Fibroblast of pulmonary artery (primary cell): ENCODE measurements at regions not wholly inside any gene's neighbourhood (a gene's known extent, or its start where the extent isn't known, plus 50 kb on each side); places are given as distances from the start of the nearest gene placed in this dataset.

Experiments
- DNase-seq: peaks from one replicate; pipeline ENCODE4 v3.0.0-alpha.2; 2010; ENCODE audit warnings: low read depth
- H3K4me3 ChIP-seq: replicated peaks from 2 replicates; pipeline ENCODE4 v1.5.1; 2011; ENCODE audit warnings: low read depth, mild to moderate bottlenecking, control low read depth, low read length, moderate library complexity
- TF ChIP-seq, protein P1 (sequence below): IDR thresholded peaks from 2 replicates; pipeline ENCODE4 v1.5.1; 2011; ENCODE audit warnings: mild to moderate bottlenecking, control low read depth, low read length, inconsistent platforms; ENCODE audit errors: missing control alignments

DNA sequence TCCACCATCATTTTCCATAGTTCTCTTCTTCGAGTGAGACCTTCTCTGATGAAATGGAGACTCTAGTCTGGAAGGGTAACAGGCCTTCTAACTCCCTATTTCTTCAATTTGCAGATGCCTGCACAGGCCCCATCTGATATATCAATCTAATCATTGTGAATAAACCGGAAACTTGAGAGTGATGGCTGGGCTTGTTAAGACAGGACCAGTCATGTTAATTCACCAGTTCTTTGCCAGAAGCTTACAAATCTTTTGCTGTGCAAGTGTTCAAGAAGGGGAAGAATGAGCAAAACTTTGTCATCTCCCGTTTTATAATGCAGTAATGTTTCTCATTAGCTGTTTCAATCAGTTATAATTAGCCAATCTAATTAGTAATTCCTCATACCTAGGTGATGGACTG lies 1561.3 kb upstream of the GOT2 start:
- TF ChIP-seq, protein P1, sequence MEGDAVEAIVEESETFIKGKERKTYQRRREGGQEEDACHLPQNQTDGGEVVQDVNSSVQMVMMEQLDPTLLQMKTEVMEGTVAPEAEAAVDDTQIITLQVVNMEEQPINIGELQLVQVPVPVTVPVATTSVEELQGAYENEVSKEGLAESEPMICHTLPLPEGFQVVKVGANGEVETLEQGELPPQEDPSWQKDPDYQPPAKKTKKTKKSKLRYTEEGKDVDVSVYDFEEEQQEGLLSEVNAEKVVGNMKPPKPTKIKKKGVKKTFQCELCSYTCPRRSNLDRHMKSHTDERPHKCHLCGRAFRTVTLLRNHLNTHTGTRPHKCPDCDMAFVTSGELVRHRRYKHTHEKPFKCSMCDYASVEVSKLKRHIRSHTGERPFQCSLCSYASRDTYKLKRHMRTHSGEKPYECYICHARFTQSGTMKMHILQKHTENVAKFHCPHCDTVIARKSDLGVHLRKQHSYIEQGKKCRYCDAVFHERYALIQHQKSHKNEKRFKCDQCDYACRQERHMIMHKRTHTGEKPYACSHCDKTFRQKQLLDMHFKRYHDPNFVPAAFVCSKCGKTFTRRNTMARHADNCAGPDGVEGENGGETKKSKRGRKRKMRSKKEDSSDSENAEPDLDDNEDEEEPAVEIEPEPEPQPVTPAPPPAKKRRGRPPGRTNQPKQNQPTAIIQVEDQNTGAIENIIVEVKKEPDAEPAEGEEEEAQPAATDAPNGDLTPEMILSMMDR, result no peak
- H3K4me3 ChIP-seq, result no peak overlapping the region
- DNase-seq, result no peak

GRCh38 chr16:60285794-60286193 lies 1551.7 kb upstream of the GOT2 start:
- H3K4me3 ChIP-seq, result no peak overlapping the region
- TF ChIP-seq, protein P1, result no peak
- DNase-seq, result no peak

GRCh38 chr16:60279061-60279665 lies 1545.0 kb upstream of the GOT2 start:
- no peak for DNase-seq
- TF ChIP-seq, protein P1, result no peak
- no peak overlapping the region for H3K4me3 ChIP-seq

- DNase-seq, result no peak
- no peak overlapping the region for H3K4me3 ChIP-seq
- TF ChIP-seq, protein P1, result no peak
Measured at GRCh38 chr16:60274431-60275019, 1540.4 kb upstream of the GOT2 start.

DNA sequence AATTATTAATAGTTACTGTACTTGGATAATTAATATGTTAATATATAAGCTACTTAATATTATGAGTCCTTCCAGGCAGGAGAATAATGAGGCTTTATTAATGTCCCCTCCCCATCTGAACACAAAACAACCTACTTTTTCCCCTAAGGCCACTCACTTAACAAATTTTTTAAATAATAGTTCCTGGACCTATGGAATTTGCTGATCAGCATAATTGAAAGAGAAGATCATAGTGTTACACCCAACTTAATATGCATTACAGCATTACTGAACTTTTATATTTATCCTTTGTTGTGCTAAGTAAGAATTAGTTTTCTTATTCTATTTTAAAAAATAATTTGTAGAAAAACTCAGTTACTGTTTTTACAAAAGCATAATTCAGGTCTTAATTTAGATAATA lies 1537.7 kb upstream of the GOT2 start:
- TF ChIP-seq, protein P1, result no peak
- H3K4me3 ChIP-seq, result no peak overlapping the region
- DNase-seq, result no peak

GRCh38 chr16:60271025-60271771 lies 1537.1 kb upstream of the GOT2 start:
- no peak overlapping the region for H3K4me3 ChIP-seq
- DNase-seq, result no peak
- TF ChIP-seq, protein P1, result no peak
